ENCODE measurements at regions not wholly inside any gene's neighbourhood (a gene's known extent, or its start where the extent isn't known, plus 50 kb on each side); places are given as distances from the start of the nearest gene placed in this dataset.

- TF ChIP-seq, protein P1, sequence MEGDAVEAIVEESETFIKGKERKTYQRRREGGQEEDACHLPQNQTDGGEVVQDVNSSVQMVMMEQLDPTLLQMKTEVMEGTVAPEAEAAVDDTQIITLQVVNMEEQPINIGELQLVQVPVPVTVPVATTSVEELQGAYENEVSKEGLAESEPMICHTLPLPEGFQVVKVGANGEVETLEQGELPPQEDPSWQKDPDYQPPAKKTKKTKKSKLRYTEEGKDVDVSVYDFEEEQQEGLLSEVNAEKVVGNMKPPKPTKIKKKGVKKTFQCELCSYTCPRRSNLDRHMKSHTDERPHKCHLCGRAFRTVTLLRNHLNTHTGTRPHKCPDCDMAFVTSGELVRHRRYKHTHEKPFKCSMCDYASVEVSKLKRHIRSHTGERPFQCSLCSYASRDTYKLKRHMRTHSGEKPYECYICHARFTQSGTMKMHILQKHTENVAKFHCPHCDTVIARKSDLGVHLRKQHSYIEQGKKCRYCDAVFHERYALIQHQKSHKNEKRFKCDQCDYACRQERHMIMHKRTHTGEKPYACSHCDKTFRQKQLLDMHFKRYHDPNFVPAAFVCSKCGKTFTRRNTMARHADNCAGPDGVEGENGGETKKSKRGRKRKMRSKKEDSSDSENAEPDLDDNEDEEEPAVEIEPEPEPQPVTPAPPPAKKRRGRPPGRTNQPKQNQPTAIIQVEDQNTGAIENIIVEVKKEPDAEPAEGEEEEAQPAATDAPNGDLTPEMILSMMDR (conservative IDR thresholded peaks at IDR 0.05; ENCODE audit: low read depth, low read length) = no peak
- TF ChIP-seq EZH2 (IDR thresholded peaks at IDR 0.05; ENCODE audit: low read length, unreplicated experiment) (no peak), EZH2phosphoT487 (IDR thresholded peaks at IDR 0.05; ENCODE audit: borderline replicate concordance, low read length) (no peak)
Observed at GRCh38 chr1:219066098-219066497, 107.6 kb upstream of the LYPLAL1 start.
